ENCODE measurements at regions not wholly inside any gene's neighbourhood (a gene's known extent, or its start where the extent isn't known, plus 50 kb on each side); places are given as distances from the start of the nearest gene placed in this dataset.

DNA sequence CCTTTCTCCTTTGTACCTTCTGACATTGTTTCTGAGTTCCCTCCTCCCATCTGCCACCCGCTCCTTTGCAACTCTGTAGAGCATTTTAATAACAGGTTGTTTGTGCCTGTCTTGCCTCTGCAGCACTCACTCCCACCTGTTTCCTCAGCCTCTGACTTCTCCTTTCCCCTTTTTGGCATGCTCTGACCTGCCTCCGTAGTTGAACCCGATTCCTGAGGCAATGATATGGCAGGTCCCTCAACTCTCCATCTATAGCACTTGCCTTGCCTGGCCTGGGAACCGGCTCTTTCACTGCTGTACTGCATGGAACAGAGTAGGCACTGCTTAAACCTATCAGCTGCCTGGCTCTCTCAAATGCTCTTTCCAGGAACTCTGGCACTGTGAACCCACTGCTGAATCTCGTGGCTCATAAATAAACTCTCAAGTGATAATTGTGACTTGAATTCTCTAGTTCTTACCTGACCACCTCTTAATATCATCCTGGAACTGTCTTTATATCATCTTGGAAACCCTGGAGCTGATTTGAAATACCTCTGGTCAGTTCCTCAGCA lies 50.3 kb downstream of the UTRN start:
- no peak for DNase-seq

GRCh38 chr6:144335914-144336313 lies 50.8 kb downstream of the UTRN start:
- DNase-seq, result peak; percentile 25 to 40

DNA sequence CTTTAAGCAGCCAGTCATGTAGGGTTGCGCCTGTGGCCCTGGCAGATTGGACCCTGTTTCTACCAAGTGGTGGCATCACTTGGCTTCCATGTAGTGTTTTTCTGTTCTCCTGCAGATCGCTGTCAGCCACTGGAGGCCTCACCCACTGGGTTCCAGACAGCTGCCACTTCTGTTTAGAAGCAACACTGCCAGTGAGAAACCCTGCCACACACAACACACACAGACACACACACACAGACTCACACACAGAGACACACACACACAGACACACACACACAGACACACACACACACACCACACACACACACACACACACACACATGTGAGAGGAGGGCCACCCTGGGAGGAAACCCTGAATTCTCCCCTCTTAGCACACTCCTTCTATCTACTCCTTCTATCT lies 51.8 kb downstream of the UTRN start:
- no peak for DNase-seq

GRCh38 chr6:144338474-144338873 lies 53.3 kb downstream of the UTRN start:
- no peak for DNase-seq

DNA sequence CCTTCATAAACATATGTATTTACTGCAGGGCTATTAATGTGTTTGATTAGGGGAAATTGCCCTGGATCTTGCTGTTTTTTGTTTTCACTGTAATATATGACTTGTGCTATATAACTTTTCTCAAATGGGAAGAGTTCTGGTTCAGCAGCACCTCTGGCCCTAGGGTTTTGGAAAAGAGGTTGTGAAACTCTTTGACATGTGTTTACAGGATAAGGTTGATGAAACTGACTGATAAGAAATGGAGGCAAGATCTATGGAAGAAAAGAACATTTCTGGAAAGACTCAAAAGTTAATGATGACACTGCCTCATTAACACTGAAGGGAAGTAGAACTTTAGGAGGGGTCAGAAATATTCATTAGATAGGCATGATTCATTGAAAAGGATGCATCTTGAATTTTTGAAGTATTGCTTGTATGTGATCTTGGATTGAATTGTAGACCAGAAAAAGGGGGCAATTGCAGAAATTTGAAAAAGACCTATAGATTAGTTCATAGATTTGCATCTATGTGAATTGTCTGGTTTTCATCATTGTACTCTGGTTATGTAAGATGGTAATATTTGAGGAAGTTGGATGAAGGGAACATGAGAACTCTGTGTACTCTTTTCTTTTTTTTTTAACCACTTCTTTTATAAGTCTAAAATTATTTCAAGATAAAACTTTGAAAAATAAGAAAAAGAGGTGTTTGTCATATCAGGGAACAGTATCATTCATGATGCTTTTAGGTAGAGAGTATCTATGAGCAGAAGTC lies 54.0 kb downstream of the UTRN start:
- peak in 1 of 2 donors; percentile 51 for DNase-seq

DNA sequence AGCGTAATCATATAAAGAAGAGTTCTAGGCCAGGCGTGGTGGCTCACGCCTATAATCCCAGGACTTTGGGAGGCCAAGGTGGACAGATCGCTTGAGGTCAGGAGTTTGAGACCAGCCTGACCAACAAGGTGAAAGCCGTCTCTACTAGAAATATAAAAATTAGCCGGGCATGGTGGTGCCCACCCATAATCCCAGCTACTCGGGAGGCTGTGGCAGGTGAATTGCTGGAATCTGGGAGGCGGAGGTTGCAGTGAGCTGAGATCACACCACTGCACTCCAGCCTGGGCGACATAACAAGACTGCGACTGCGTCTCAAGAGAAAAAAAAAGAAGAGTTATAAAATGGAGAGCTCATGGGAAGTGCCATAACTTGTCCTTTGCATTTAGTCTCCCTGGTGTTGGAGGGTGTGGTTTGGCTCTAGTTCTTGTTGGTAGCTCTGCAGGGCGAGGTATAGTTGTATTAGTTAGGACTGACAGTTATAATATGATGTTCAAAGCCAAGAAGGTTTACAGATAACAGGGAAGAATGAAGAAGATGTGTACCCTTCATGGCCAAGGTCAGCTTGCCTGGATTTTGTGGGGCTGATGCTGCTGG lies 54.8 kb downstream of the UTRN start:
- no peak for DNase-seq

GRCh38 chr6:144340541-144341371 lies 55.6 kb downstream of the UTRN start:
- no peak for DNase-seq

DNA sequence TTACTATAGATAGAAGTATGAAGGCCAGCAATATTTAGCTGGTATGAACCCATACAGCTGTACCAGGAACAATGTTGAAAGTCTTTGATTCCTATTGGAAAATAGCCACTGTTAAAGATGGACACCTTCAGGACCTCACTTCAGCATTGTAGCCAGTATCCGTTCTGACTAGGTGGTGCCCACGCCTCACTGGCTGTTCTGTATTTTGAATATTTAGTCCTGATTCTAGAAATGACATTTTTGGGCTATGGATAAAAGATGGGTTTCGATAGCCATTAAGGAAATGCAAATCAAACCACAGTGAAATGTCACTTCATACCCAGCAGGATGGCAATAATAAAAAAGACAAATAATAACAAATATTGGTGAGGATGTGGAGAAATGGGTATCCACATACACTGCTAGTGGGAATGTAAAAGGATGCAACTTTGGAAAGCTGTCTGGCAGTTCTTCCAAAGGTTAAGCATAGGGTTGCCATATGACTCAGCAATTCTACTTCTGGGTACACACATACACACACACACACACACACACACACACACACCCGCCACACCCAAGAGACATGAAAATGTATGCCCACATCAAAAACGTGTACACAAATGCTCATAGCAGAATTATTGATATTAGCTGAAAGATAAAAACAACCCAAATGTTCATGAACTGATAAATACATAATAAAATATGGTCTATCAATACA lies 56.8 kb downstream of the UTRN start:
- DNase-seq, result no peak

GRCh38 chr6:144343701-144344428 lies 58.7 kb downstream of the UTRN start:
- peak; percentile 65 to 75 for DNase-seq

GRCh38 chr6:144344646-144345045 lies 59.5 kb downstream of the UTRN start:
- no peak for DNase-seq

DNA sequence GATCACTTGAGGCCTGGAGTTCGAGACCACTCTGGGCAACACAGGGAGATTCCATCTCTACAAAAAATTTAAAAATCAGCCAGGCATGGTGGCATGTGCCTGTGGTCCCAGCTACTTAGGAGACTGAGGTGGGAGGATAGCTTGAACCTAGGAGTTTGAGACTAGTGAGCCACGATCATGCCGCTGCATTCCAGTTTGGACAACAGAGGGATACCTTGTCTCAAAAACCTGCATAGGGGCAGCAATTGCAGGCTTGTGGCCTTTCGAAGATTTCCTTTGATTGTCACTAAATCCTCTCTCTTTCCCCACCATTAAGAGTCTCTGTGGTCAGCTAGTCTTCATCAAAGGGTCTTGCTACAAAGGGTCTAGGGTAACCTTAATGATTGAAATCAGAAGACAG lies 60.3 kb downstream of the UTRN start:
- DNase-seq, result no peak

DNA sequence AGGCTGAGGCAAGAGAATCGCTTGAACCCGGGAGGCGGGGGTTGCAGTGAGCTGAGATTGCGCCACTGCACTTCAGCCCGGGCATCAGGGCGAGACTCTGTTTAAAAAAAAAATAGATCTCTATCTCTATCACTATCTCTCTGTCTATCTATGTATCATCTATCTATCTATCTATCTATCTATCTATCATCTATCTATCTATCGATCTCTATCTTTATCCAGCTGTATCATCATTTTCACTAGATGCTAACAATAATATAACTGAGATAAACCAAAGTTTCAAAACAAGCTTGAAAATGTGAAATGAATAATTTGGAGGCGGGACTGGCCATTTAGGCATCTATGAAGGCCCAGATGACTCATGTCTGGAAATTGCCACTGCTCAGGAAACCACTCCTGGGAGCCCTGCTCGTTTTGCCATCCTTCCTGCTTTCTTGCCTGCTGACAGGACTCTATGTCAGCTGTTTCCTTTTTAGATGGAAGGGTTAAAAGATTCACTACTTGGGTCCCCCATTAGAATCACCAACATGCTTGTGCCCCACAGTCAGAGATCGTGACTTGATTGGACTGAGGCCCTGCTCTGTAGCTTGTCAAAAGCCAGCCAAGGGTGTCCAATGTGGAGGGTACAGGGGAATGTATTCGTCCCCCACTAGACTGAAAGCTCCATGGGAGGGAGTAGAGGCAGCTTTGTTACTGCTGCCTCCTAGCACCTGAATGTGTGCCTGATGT lies 61.7 kb downstream of the UTRN start:
- DNase-seq, result peak; percentile 40 to 61

GRCh38 chr6:144347448-144347759 lies 62.3 kb downstream of the UTRN start:
- no peak for DNase-seq

GRCh38 chr6:144347933-144348332 lies 62.8 kb downstream of the UTRN start:
- DNase-seq, result no peak

DNA sequence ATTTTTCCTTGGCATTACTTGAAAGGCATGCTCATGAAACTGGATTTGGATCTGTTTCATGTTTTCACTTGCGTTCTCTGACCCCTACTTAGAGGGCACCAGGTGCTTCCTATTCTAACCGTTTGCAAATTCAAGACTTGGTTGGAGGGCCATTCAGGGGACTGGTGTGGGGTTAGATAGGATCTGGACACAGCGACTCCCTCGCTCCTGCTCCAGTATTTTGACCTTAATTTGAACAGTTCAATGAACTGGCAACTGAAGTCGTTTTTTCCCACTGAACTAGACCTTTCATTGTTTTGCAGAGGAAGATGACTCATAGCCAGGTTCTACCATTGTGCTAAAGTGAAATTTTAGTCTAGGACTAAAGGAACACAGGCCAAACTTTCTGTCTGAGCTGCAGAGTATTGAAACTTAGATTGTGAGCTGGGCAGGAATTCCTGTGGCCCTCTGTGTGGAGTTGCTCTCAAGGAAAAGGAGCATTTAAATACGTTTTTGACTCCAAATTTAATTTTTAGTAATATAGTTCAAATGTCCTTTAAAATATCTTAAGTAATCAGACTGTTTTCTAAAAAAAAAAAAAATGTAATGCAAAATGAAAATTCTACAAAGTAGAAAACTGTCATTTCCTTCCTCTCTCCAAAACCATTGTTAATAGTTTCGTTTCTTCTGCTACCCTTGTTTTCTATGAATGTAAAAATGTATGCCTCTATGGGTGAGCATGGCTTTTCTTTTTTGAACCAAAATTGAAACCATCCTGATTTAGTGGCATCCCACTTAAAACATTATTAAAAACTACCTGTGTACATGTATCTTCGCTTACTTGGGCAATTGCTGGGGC lies 64.8 kb downstream of the UTRN start:
- peak in 1 of 2 donors; percentile 28 for DNase-seq

DNA sequence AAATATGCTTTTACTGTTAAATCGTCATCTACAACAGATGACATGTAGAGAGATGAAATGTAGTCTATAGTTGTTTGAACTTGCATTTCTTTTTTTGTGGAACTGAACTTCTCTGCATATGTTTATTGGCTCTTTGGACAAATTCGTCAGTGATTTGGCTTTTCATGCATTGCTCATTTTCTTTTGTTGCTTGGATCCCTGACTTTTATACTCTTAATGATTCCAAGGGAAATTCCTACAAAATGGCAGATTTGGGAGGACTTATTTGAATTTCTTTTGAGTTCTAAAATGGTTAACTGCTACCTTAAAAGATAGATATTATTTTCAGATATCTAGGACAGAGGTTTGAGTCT lies 65.4 kb downstream of the UTRN start:
- no peak for DNase-seq

DNA sequence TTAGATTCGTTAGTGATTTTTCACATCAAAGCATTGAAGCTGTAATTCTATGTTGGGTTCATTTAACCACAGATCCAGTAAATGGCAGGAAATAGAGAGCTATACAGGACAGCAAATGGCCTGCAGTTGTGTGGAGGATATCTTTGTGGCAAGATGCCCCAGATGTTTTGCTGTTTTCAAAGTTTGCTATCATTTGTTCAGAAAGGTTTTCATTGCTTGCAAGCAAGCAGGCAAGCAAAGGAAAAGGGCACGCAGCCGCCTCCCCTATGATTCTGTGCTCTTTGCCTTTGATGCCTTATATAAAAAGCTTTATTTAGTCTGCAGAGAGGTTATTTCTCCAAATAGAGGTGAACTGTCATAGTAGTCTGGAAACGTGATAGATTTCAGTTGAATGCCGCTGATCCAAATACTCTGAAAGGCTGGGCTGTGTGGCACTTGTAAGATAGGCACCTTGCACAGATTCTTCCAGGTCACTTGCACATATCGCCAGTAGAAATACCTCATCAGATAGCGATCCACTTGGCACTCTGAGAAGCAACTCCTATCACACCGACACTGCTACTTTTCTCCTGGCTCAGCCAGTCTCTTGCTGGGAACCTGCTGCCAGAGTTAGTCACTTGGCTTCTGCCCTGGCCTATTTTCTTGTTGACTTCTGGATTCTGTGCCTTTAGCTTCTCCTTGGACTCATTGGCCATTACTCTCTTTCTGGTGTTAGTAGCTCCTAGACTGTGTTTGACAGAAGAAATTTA lies 66.4 kb downstream of the UTRN start:
- peak; percentile 32 to 46 for DNase-seq

GRCh38 chr6:144352331-144352730 lies 67.2 kb downstream of the UTRN start:
- DNase-seq, result peak; percentile 86 to 94

DNA sequence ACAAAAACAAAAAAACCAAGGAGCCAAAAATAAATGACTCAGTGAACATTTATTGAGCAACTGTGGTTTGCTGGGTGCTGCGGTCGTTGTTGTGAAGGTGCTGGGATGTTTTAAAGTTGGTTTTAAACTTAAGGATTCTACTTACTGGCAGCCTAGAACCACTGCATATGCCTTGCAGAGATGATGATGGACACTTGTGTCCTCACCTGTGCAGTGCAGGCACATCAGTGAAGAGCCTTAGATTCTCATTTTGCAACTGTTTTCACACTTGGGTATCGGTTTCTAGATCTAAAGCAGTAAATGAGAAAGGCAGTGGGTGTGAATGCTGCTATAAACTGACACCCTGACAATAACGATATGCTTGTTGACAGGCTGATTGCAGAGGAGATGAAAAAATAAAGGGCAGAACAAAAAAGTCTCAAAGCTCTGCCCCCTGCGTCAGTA lies 68.8 kb downstream of the UTRN start:
- peak; percentile 40 to 45 for DNase-seq

DNA sequence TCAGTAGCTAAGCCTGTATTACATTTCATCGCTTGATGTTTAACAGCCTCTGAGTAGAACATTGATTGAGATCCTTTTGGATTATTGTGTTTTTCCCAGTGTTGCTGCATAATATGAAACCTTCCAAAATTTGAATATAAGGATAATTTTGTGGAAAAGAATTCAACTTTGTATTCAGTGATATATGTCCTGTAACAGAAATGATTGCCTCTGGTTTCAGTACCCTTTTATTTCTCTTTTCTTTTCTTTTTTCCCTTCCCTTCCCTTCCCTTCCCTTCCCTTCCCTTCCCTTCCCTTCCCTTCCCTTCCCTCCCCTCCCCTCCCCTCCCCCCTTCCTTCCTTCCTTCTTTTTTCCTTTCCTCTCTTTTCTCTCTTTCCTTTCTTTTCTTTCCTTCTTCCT lies 74.6 kb downstream of the UTRN start:
- DNase-seq, result no peak
